DOHH2 (cell line): ENCODE measurements at regions not wholly inside any gene's neighbourhood (a gene's known extent, or its start where the extent isn't known, plus 50 kb on each side); places are given as distances from the start of the nearest gene placed in this dataset.

Experiments used
- EZH2phosphoT487 ChIP-seq: fragments of 200-600 bp; sonication (generic); IDR thresholded peaks from 2 replicates; pipeline ENCODE4 v1.6.1; 2017; ENCODE audit warnings: borderline replicate concordance, mild to moderate bottlenecking, antibody characterized with exemption, low read length, moderate library complexity, mixed read lengths
- TF ChIP-seq, protein P1 (sequence below): fragments of 200-600 bp; sonication (generic); IDR thresholded peaks from one replicate; pipeline ENCODE4 v1.5.1; 2014; ENCODE audit warnings: antibody characterized with exemption, mild to moderate bottlenecking, low read depth, low read length; ENCODE audit not compliant: poor library complexity, severe bottlenecking

DNA sequence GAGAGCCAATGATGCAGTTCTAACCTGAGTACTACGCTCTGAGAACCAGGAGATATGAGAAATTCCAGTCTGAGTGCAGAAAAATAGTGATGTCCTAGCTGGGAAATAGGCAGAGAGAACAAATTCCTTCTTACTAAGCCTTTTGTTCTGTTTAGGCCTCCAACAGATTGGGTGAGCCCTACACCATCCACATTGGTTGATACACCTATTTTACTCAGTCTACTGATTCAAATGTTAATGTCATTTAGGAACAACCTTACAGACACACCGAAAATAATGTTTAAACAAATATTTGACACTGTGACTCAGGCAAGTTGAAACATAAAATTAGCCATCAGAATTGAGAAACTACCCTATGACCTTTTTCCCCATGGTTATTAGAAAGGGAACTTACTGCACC lies 333.9 kb upstream of the IZUMO3 start:
- TF ChIP-seq, protein P1, sequence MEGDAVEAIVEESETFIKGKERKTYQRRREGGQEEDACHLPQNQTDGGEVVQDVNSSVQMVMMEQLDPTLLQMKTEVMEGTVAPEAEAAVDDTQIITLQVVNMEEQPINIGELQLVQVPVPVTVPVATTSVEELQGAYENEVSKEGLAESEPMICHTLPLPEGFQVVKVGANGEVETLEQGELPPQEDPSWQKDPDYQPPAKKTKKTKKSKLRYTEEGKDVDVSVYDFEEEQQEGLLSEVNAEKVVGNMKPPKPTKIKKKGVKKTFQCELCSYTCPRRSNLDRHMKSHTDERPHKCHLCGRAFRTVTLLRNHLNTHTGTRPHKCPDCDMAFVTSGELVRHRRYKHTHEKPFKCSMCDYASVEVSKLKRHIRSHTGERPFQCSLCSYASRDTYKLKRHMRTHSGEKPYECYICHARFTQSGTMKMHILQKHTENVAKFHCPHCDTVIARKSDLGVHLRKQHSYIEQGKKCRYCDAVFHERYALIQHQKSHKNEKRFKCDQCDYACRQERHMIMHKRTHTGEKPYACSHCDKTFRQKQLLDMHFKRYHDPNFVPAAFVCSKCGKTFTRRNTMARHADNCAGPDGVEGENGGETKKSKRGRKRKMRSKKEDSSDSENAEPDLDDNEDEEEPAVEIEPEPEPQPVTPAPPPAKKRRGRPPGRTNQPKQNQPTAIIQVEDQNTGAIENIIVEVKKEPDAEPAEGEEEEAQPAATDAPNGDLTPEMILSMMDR = no peak
- TF ChIP-seq EZH2phosphoT487 = no peak
